ENCODE measurements at regions not wholly inside any gene's neighbourhood (a gene's known extent, or its start where the extent isn't known, plus 50 kb on each side); places are given as distances from the start of the nearest gene placed in this dataset.

- TF ChIP-seq CTCF (IDR thresholded peaks at IDR 0.05; ENCODE audit: unreplicated experiment) = no peak
- CTCF ChIA-PET = no interaction called here
- Mint-ChIP-seq H3K9me3 (ENCODE audit: unreplicated experiment) (peaks cover 7% of the 10 kb centered on the region), H3K27ac (ENCODE audit: low read depth, unreplicated experiment) (no peak overlapping the region), H3K4me3 (ENCODE audit: unreplicated experiment) (no peak overlapping the region), H3K27me3 (ENCODE audit: insufficient read depth, unreplicated experiment) (no peaks in the 10 kb centered on the region), H3K4me1 (ENCODE audit: insufficient read depth, unreplicated experiment) (no peaks in the 10 kb centered on the region), H3K36me3 (ENCODE audit: insufficient read depth, unreplicated experiment) (no peaks in the 10 kb centered on the region)
- POLR2A ChIA-PET = no interaction called here
- intact Hi-C loops (cut with micrococcal nuclease) = no loop called here
- no peak for DNase-seq (ENCODE audit: unreplicated experiment)
- no TSS peak for BruUV-seq (replicated peaks)
These were observed 359.1 kb downstream of the GLRX3 start for GRCh38 chr10:130495116-130495862.

GRCh38 chr10:130495891-130496636 is 359.9 kb downstream of the GLRX3 start:
- ChIA-PET CTCF (no interaction called here), POLR2A (no interaction called here)
- TF ChIP-seq CTCF (IDR thresholded peaks at IDR 0.05; ENCODE audit: unreplicated experiment) = no peak
- no TSS peak for BruUV-seq (replicated peaks)
- Mint-ChIP-seq H3K4me3 (ENCODE audit: unreplicated experiment) (no peak overlapping the region), H3K27me3 (ENCODE audit: insufficient read depth, unreplicated experiment) (no peaks in the 10 kb centered on the region), H3K4me1 (ENCODE audit: insufficient read depth, unreplicated experiment) (no peaks in the 10 kb centered on the region), H3K27ac (ENCODE audit: low read depth, unreplicated experiment) (no peak overlapping the region), H3K36me3 (ENCODE audit: insufficient read depth, unreplicated experiment) (no peaks in the 10 kb centered on the region), H3K9me3 (ENCODE audit: unreplicated experiment) (peaks cover 8% of the 10 kb centered on the region)
- intact Hi-C loops (cut with micrococcal nuclease) = no loop called here
- DNase-seq (ENCODE audit: unreplicated experiment) = no peak

GRCh38 chr10:130497056-130498010 is 361.1 kb downstream of the GLRX3 start:
- no TSS peak for BruUV-seq (replicated peaks)
- Mint-ChIP-seq H3K9me3 (ENCODE audit: unreplicated experiment) (peaks cover 15% of the 10 kb centered on the region), H3K4me1 (ENCODE audit: insufficient read depth, unreplicated experiment) (no peaks in the 10 kb centered on the region), H3K36me3 (ENCODE audit: insufficient read depth, unreplicated experiment) (no peaks in the 10 kb centered on the region), H3K27ac (ENCODE audit: low read depth, unreplicated experiment) (no peak overlapping the region), H3K27me3 (ENCODE audit: insufficient read depth, unreplicated experiment) (no peaks in the 10 kb centered on the region), H3K4me3 (ENCODE audit: unreplicated experiment) (no peak overlapping the region)
- ChIA-PET CTCF (no interaction called here), POLR2A (no interaction called here)
- no peak for DNase-seq (ENCODE audit: unreplicated experiment)
- intact Hi-C loops (cut with micrococcal nuclease) = no loop called here
- no peak for TF ChIP-seq CTCF (IDR thresholded peaks at IDR 0.05; ENCODE audit: unreplicated experiment)

- TF ChIP-seq CTCF (IDR thresholded peaks at IDR 0.05; ENCODE audit: unreplicated experiment) = no peak
- intact Hi-C loops (cut with micrococcal nuclease) = no loop called here
- ChIA-PET CTCF (no interaction called here), POLR2A (no interaction called here)
- H3K4me1 Mint-ChIP-seq (ENCODE audit: insufficient read depth, unreplicated experiment) = no peaks in the 10 kb centered on the region
- BruUV-seq (replicated peaks) = no TSS peak
- peaks cover 16% of the 10 kb centered on the region for H3K9me3 Mint-ChIP-seq (ENCODE audit: unreplicated experiment)
- H3K27ac Mint-ChIP-seq (ENCODE audit: low read depth, unreplicated experiment) = no peak overlapping the region
- no peaks in the 10 kb centered on the region for H3K36me3 Mint-ChIP-seq (ENCODE audit: insufficient read depth, unreplicated experiment)
- no peak overlapping the region for H3K4me3 Mint-ChIP-seq (ENCODE audit: unreplicated experiment)
- H3K27me3 Mint-ChIP-seq (ENCODE audit: insufficient read depth, unreplicated experiment) = no peaks in the 10 kb centered on the region
- no peak for DNase-seq (ENCODE audit: unreplicated experiment)
These were observed 361.9 kb downstream of the GLRX3 start for GRCh38 chr10:130498042-130498441.

Data from MCF 10A (cell line).